Spinal cord (tissue), 9 donors: ENCODE measurements at regions not wholly inside any gene's neighbourhood (a gene's known extent, or its start where the extent isn't known, plus 50 kb on each side); places are given as distances from the start of the nearest gene placed in this dataset.

Experiments used
- DNase-seq, 6 donors: peaks; one replicate each; pipeline versions ENCODE4 v3.0.0 to v3.0.0-alpha.2; 2013 to 2015; ENCODE audit warnings: low spot score in 6 of 6, low read depth in 4 of 6
- H3K27ac ChIP-seq: one replicate; pipeline ENCODE4 v1.5.1; 2013; ENCODE audit warnings: low read depth, low read length, control low read depth
- H3K27me3 ChIP-seq: one replicate; pipeline ENCODE4 v1.6.1; 2013; ENCODE audit warnings: low read length; ENCODE audit not compliant: control insufficient read depth, insufficient read depth
- H3K36me3 ChIP-seq: one replicate; pipeline ENCODE4 v1.6.1; 2013; ENCODE audit warnings: low read length; ENCODE audit not compliant: control insufficient read depth, insufficient read depth
- H3K4me1 ChIP-seq: one replicate; pipeline ENCODE4 v1.6.1; 2013; ENCODE audit warnings: low read length; ENCODE audit not compliant: control insufficient read depth, insufficient read depth
- H3K4me3 ChIP-seq: one replicate; pipeline ENCODE4 v1.5.1; 2013; ENCODE audit warnings: low read depth, low read length, control low read depth
- H3K9me3 ChIP-seq: one replicate; pipeline ENCODE4 v1.6.1; 2013; ENCODE audit warnings: low read length; ENCODE audit not compliant: control insufficient read depth, insufficient read depth
- WGBS: methylation state at CpG from one replicate; pipeline ENCODE4 v1.1.5; 2013; ENCODE audit warnings: missing lambda C conversion rate; ENCODE audit not compliant: insufficient coverage; 5-methylcytosine and 5-hydroxymethylcytosine counted together
- donor health status: healthy.

GRCh38 chr3:21259896-21260295, 491.1 kb downstream of the ZNF385D start:
- no peaks in the 10 kb centered on the region for H3K4me1 ChIP-seq
- H3K9me3 ChIP-seq: peaks cover 2% of the 10 kb centered on the region
- H3K36me3 ChIP-seq: no peaks in the 10 kb centered on the region
- no peak overlapping the region for H3K4me3 ChIP-seq
- no peaks in the 10 kb centered on the region for H3K27me3 ChIP-seq
- peak in 2 of 6 donors; percentile 15 to 30 for DNase-seq
- WGBS: 5% methylated on average over 2 of the region's 3 CpGs
- H3K27ac ChIP-seq: no peak overlapping the region

- Histone ChIP-seq H3K4me3 (no peak overlapping the region), H3K27ac (no peak overlapping the region), H3K9me3 (peaks cover 2% of the 10 kb centered on the region), H3K27me3 (no peaks in the 10 kb centered on the region), H3K4me1 (no peaks in the 10 kb centered on the region), H3K36me3 (no peaks in the 10 kb centered on the region)
- no CpG with 5 or more reads among the region's 1 CpG for WGBS
- DNase-seq: peak in 5 of 6 donors; percentile 20 to 79 (median 35)
Observed at GRCh38 chr3:21256932-21257331, 494.1 kb downstream of the ZNF385D start.

GRCh38 chr3:21238661-21239060, 512.3 kb downstream of the ZNF385D start:
- no peaks in the 10 kb centered on the region for H3K9me3 ChIP-seq
- DNase-seq: peak in 1 of 6 donors; percentile 68
- no peak overlapping the region for H3K27ac ChIP-seq
- H3K36me3 ChIP-seq: no peaks in the 10 kb centered on the region
- H3K27me3 ChIP-seq: no peaks in the 10 kb centered on the region
- H3K4me1 ChIP-seq: no peaks in the 10 kb centered on the region
- H3K4me3 ChIP-seq: no peak overlapping the region
- no CpG with 5 or more reads among the region's 2 CpGs for WGBS

GRCh38 chr3:21237638-21238037, 513.4 kb downstream of the ZNF385D start:
- WGBS: no CpG with 5 or more reads among the region's 1 CpG
- Histone ChIP-seq H3K36me3 (no peaks in the 10 kb centered on the region), H3K27ac (no peak overlapping the region), H3K9me3 (no peaks in the 10 kb centered on the region), H3K4me1 (no peaks in the 10 kb centered on the region), H3K4me3 (no peak overlapping the region), H3K27me3 (no peaks in the 10 kb centered on the region)
- DNase-seq: no peak

GRCh38 chr3:21235491-21235890, 515.5 kb downstream of the ZNF385D start:
- Histone ChIP-seq H3K9me3 (no peaks in the 10 kb centered on the region), H3K36me3 (no peaks in the 10 kb centered on the region), H3K4me1 (no peaks in the 10 kb centered on the region), H3K27me3 (no peaks in the 10 kb centered on the region), H3K27ac (no peak overlapping the region), H3K4me3 (no peak overlapping the region)
- 44% methylated on average over 2 of the region's 4 CpGs for WGBS
- peak in 2 of 6 donors; percentile 40 to 56 for DNase-seq

- no CpG with 5 or more reads among the region's 1 CpG for WGBS
- Histone ChIP-seq H3K4me1 (no peaks in the 10 kb centered on the region), H3K4me3 (no peak overlapping the region), H3K27me3 (no peaks in the 10 kb centered on the region), H3K9me3 (no peaks in the 10 kb centered on the region), H3K27ac (no peak overlapping the region), H3K36me3 (no peaks in the 10 kb centered on the region)
- peak in 1 of 6 donors; percentile 30 for DNase-seq
Observed at GRCh38 chr3:21234933-21235332, 516.1 kb downstream of the ZNF385D start.

GRCh38 chr3:21229426-21230135, 521.4 kb downstream of the ZNF385D start:
- peak in 2 of 6 donors; percentile 39 to 78 for DNase-seq

GRCh38 chr3:21226086-21226485, 524.9 kb downstream of the ZNF385D start:
- Histone ChIP-seq H3K9me3 (no peaks in the 10 kb centered on the region), H3K36me3 (no peaks in the 10 kb centered on the region), H3K27ac (no peak overlapping the region), H3K4me1 (peaks cover 4% of the 10 kb centered on the region), H3K4me3 (no peak overlapping the region), H3K27me3 (no peaks in the 10 kb centered on the region)
- peak in 1 of 6 donors; percentile 46 for DNase-seq
- 72% methylated on average over 13 of the region's 13 CpGs for WGBS

More at GRCh38 chr3:21229426-21230135, 521.4 kb downstream of the ZNF385D start:
- H3K27ac ChIP-seq: no peak overlapping the region
- no peaks in the 10 kb centered on the region for H3K27me3 ChIP-seq
- no peaks in the 10 kb centered on the region for H3K9me3 ChIP-seq
- peaks cover 4% of the 10 kb centered on the region for H3K4me1 ChIP-seq
- no peak overlapping the region for H3K4me3 ChIP-seq
- no peaks in the 10 kb centered on the region for H3K36me3 ChIP-seq
- WGBS: no CpG with 5 or more reads among the region's 4 CpGs

- Histone ChIP-seq H3K27me3 (no peaks in the 10 kb centered on the region), H3K4me3 (no peak overlapping the region), H3K27ac (no peak overlapping the region), H3K4me1 (peaks cover under 1% of the 10 kb centered on the region), H3K9me3 (no peaks in the 10 kb centered on the region), H3K36me3 (no peaks in the 10 kb centered on the region)
- WGBS: no CpG with 5 or more reads among the region's 1 CpG
- no peak for DNase-seq
Observed at GRCh38 chr3:21220944-21221343, 530.1 kb downstream of the ZNF385D start.

GRCh38 chr3:21216598-21216997, 534.4 kb downstream of the ZNF385D start:
- peaks cover 2% of the 10 kb centered on the region for H3K9me3 ChIP-seq
- no peaks in the 10 kb centered on the region for H3K27me3 ChIP-seq
- no peak for DNase-seq
- no peak overlapping the region for H3K27ac ChIP-seq
- H3K4me3 ChIP-seq: no peak overlapping the region
- H3K36me3 ChIP-seq: no peaks in the 10 kb centered on the region
- WGBS: 86% methylated on average over 1 of the region's 1 CpG
- H3K4me1 ChIP-seq: no peaks in the 10 kb centered on the region
